PC-9 (cell line): ENCODE measurements at regions not wholly inside any gene's neighbourhood (a gene's known extent, or its start where the extent isn't known, plus 50 kb on each side); places are given as distances from the start of the nearest gene placed in this dataset.

ENCODE experiments used
- BruUV-seq: library from RNA; stranded (reverse); fragments of 400-500 nt; replicated peaks from 2 replicates; lab custom pipeline; 2021; lab: Mats Ljungman, UMichigan
- CTCF ChIA-PET: fragments of 300-600 bp; sonication (Branson Sonifier 250); formaldehyde crosslinking; loops from one replicate; lab custom pipeline; 2022; ENCODE audit warnings: antibody characterized with exemption; lab: Charles Lee
- POLR2A ChIA-PET: fragments of 300-600 bp; sonication (Branson Sonifier 250); formaldehyde crosslinking; loops from one replicate; lab custom pipeline; 2022; ENCODE audit warnings: antibody characterized with exemption; ENCODE audit not compliant: unreplicated experiment; lab: Charles Lee
- DNase-seq, 2 experiments: peaks; one replicate each; pipeline versions ENCODE4 v3.0.0 to v3.0.0-alpha.2; 2015 to 2022; ENCODE audit warnings: mixed read lengths in 1 of 2
- H2AFZ ChIP-seq: fragments of 200-600 bp; sonication (generic); 2 replicates; pipeline ENCODE4 v1.8.1; 2017; ENCODE audit warnings: antibody characterized with exemption
- H3F3A ChIP-seq: fragments of 200-600 bp; sonication (generic); 2 replicates; pipeline ENCODE4 v1.8.1; 2017; ENCODE audit warnings: antibody characterized with exemption, mild to moderate bottlenecking, low read depth; ENCODE audit not compliant: insufficient read depth
- H3K27ac ChIP-seq: fragments of 200-600 bp; sonication (generic); 2 replicates; pipeline ENCODE4 v1.6.1; 2016; ENCODE audit warnings: mixed run types
- H3K27me3 ChIP-seq: fragments of 200-600 bp; sonication (generic); 2 replicates; pipeline ENCODE4 v1.6.1; 2016; ENCODE audit warnings: low read depth, mixed run types; ENCODE audit not compliant: insufficient read depth
- H3K36me3 ChIP-seq: fragments of 200-600 bp; sonication (generic); 2 replicates; pipeline ENCODE4 v1.6.1; 2016; ENCODE audit warnings: low read depth, mixed run types
- H3K4me1 ChIP-seq: fragments of 200-600 bp; sonication (generic); replicated peaks from 2 replicates; pipeline ENCODE4 v1.6.1; 2016; ENCODE audit warnings: mixed run types; ENCODE audit not compliant: insufficient read depth
- H3K4me2 ChIP-seq: fragments of 200-600 bp; sonication (generic); 2 replicates; pipeline ENCODE4 v1.6.1; 2017; ENCODE audit warnings: mixed run types
- H3K4me3 ChIP-seq: fragments of 200-600 bp; sonication (generic); 2 replicates; pipeline ENCODE4 v1.6.1; 2016; ENCODE audit warnings: mixed run types
- H3K79me2 ChIP-seq: fragments of 200-600 bp; sonication (generic); 2 replicates; pipeline ENCODE4 v1.6.1; 2017; ENCODE audit warnings: low read depth, mixed run types
- H3K9me2 ChIP-seq: fragments of 200-600 bp; sonication (generic); 2 replicates; pipeline ENCODE4 v1.8.1; 2017; ENCODE audit warnings: mild to moderate bottlenecking; ENCODE audit not compliant: insufficient read depth
- H3K9me3 ChIP-seq: fragments of 200-600 bp; sonication (generic); 2 replicates; pipeline ENCODE4 v1.8.1; 2016; ENCODE audit warnings: low read depth; ENCODE audit not compliant: insufficient read depth
- H4K20me1 ChIP-seq: fragments of 200-600 bp; sonication (generic); 2 replicates; pipeline ENCODE4 v1.8.1; 2017; ENCODE audit not compliant: insufficient read depth
- EZH2 ChIP-seq: fragments of 200-600 bp; sonication (generic); IDR thresholded peaks from 2 replicates; pipeline ENCODE4 v1.8.0; 2017; ENCODE audit warnings: antibody characterized with exemption, low read depth
- intact Hi-C: fragments of 100-400 bp; cut with micrococcal nuclease; formaldehyde crosslinking; loops from one replicate; pipeline ENCODE4 v1.10.0; 2022; ENCODE audit not compliant: unreplicated experiment
- TF ChIP-seq, protein P1 (sequence below): fragments of 200-600 bp; sonication (generic); conservative IDR thresholded peaks from 2 replicates; pipeline ENCODE4 v1.6.1; 2017; ENCODE audit warnings: mixed run types, antibody characterized with exemption, mild to moderate bottlenecking, moderate library complexity

DNA sequence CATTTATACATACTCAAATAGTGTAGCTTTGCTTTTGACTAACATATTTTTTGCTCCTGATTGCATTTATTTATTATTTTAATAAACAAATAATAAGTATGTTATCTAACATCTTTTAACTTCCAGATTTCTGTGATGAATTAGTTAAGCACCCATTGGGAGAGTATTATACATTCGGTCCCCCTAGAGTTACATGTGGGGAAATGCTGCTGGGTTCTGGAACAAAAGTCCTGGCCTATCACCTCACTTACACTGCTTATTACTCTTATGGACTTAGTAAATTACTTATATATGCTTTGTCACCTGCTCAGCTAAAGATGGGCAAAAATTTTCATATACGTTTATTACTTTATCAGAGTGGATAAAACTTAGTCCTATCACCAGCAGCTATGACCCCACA, 1163.0 kb downstream of the FAM181B start:
- ChIA-PET POLR2A (no interaction called here), CTCF (no interaction called here)
- no peak for DNase-seq
- Histone ChIP-seq H3K9me3 (no peaks in the 10 kb centered on the region), H3K4me3 (no peak overlapping the region), H3K4me1 (no peaks in the 10 kb centered on the region), H4K20me1 (no peaks in the 10 kb centered on the region), H3K79me2 (no peaks in the 10 kb centered on the region), H2AFZ (no peak overlapping the region), H3K9me2 (no peaks in the 10 kb centered on the region), H3K27ac (no peak overlapping the region), H3F3A (no peaks in the 10 kb centered on the region), H3K4me2 (no peak overlapping the region), H3K36me3 (no peaks in the 10 kb centered on the region), H3K27me3 (no peaks in the 10 kb centered on the region)
- TF ChIP-seq, protein P1, sequence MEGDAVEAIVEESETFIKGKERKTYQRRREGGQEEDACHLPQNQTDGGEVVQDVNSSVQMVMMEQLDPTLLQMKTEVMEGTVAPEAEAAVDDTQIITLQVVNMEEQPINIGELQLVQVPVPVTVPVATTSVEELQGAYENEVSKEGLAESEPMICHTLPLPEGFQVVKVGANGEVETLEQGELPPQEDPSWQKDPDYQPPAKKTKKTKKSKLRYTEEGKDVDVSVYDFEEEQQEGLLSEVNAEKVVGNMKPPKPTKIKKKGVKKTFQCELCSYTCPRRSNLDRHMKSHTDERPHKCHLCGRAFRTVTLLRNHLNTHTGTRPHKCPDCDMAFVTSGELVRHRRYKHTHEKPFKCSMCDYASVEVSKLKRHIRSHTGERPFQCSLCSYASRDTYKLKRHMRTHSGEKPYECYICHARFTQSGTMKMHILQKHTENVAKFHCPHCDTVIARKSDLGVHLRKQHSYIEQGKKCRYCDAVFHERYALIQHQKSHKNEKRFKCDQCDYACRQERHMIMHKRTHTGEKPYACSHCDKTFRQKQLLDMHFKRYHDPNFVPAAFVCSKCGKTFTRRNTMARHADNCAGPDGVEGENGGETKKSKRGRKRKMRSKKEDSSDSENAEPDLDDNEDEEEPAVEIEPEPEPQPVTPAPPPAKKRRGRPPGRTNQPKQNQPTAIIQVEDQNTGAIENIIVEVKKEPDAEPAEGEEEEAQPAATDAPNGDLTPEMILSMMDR: no peak
- TF ChIP-seq EZH2: no peak
- BruUV-seq: no TSS peak
- intact Hi-C loops: no loop called here

DNA sequence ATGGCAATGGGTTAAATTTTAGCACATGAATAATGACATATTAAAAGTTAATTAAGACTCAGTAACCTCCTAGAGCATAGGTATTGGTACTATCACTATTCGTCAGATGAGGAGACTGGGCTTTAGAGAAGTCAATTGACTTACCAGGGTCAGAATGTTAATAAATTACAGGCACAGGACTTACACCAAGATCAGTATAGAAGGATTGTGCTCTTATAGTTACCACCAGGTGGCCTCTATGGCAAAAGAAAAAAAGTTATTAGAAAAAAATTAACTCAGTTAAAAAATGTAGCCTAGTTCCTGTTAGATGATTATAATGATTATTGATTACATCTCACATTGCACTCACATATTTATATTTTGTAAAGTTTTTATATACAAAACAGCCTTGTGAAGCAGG, 1163.7 kb downstream of the FAM181B start:
- no peaks in the 10 kb centered on the region for H3K9me2 ChIP-seq
- no peak for DNase-seq
- H3K4me1 ChIP-seq: no peaks in the 10 kb centered on the region
- BruUV-seq: no TSS peak
- no peaks in the 10 kb centered on the region for H3K27me3 ChIP-seq
- CTCF ChIA-PET: no interaction called here
- POLR2A ChIA-PET: no interaction called here
- no peak overlapping the region for H3K4me2 ChIP-seq
- H3K4me3 ChIP-seq: no peak overlapping the region
- H3K36me3 ChIP-seq: no peaks in the 10 kb centered on the region
- no peaks in the 10 kb centered on the region for H4K20me1 ChIP-seq
- TF ChIP-seq EZH2: no peak
- TF ChIP-seq, protein P1: peak; percentile 37
- intact Hi-C loops: no loop called here
- H3F3A ChIP-seq: no peaks in the 10 kb centered on the region
- no peak overlapping the region for H3K27ac ChIP-seq
- H2AFZ ChIP-seq: no peak overlapping the region
- H3K79me2 ChIP-seq: no peaks in the 10 kb centered on the region
- no peaks in the 10 kb centered on the region for H3K9me3 ChIP-seq

DNA sequence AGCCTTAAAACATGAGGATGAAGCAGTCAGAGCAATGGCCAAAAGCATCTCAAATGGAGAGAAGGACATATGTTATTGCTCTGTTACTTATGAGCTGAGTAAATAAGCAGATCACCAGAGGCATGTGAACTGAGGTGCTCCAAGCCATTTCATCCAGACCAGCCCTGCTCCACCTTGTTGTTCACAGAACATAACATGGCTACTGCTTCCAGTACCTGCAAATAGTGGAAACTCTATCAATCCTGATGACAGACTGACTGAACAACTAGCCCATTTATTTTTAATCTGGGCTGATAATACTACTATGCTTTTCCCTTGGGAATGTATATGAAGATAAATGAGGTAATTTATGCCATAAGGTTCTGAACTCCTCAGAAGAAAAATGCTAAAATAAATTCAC, 1164.7 kb downstream of the FAM181B start:
- BruUV-seq: no TSS peak
- H3K79me2 ChIP-seq: no peaks in the 10 kb centered on the region
- H3K27ac ChIP-seq: no peak overlapping the region
- H3K4me3 ChIP-seq: no peak overlapping the region
- H3K9me2 ChIP-seq: no peaks in the 10 kb centered on the region
- ChIA-PET POLR2A (no interaction called here), CTCF (no interaction called here)
- TF ChIP-seq, protein P1: no peak
- no peak for TF ChIP-seq EZH2
- no peaks in the 10 kb centered on the region for H3K9me3 ChIP-seq
- no peaks in the 10 kb centered on the region for H3K36me3 ChIP-seq
- H3F3A ChIP-seq: no peaks in the 10 kb centered on the region
- no peak overlapping the region for H2AFZ ChIP-seq
- no peaks in the 10 kb centered on the region for H3K4me1 ChIP-seq
- no peaks in the 10 kb centered on the region for H3K27me3 ChIP-seq
- intact Hi-C loops: no loop called here
- DNase-seq: no peak
- H4K20me1 ChIP-seq: no peaks in the 10 kb centered on the region
- H3K4me2 ChIP-seq: no peak overlapping the region
